IPS DF 6.9 (cell line): ENCODE measurements at regions not wholly inside any gene's neighbourhood (a gene's known extent, or its start where the extent isn't known, plus 50 kb on each side); places are given as distances from the start of the nearest gene placed in this dataset.

Experiments used
- DNase-seq: peaks from one replicate; pipeline ENCODE4 v3.0.0-alpha.2; 2013; ENCODE audit warnings: low read depth, low spot score
- H3K27ac ChIP-seq: one replicate; pipeline ENCODE4 v1.5.1; 2013; ENCODE audit warnings: low read length, control low read depth
- H3K27me3 ChIP-seq: 2 replicates; pipeline ENCODE4 v1.6.1; 2013; ENCODE audit warnings: mild to moderate bottlenecking, low read length; ENCODE audit not compliant: control insufficient read depth, insufficient read depth
- H3K36me3 ChIP-seq: 2 replicates; pipeline ENCODE4 v1.6.1; 2013; ENCODE audit warnings: low read length; ENCODE audit not compliant: control insufficient read depth, insufficient read depth
- H3K4me1 ChIP-seq: 2 replicates; pipeline ENCODE4 v1.6.1; 2013; ENCODE audit warnings: low read length; ENCODE audit not compliant: control insufficient read depth, insufficient read depth
- H3K4me3 ChIP-seq: 2 replicates; pipeline ENCODE4 v1.5.1; 2013; ENCODE audit warnings: mild to moderate bottlenecking, low read length
- H3K9me3 ChIP-seq: 2 replicates; pipeline ENCODE4 v1.6.1; 2013; ENCODE audit warnings: low read length, inconsistent platforms; ENCODE audit not compliant: control insufficient read depth, insufficient read depth
- WGBS: extraction: QIAGEN DNeasy Blood & Tissue Kit; methylation state at CpG from one replicate; pipeline ENCODE4 v1.1.7; 2013; ENCODE audit warnings: mixed read lengths, missing lambda C conversion rate; ENCODE audit not compliant: insufficient read length, insufficient coverage; 5-methylcytosine and 5-hydroxymethylcytosine counted together

- H3K4me3 ChIP-seq = no peak overlapping the region
- no CpG with 5 or more reads among the region's 13 CpGs for WGBS
- no peaks in the 10 kb centered on the region for H3K36me3 ChIP-seq
- H3K9me3 ChIP-seq = no peaks in the 10 kb centered on the region
- H3K27ac ChIP-seq = no peak overlapping the region
- H3K27me3 ChIP-seq = no peaks in the 10 kb centered on the region
- no peak for DNase-seq
- no peaks in the 10 kb centered on the region for H3K4me1 ChIP-seq
Observed at GRCh38 chr3:127062926-127063325, 80.0 kb downstream of the PLXNA1 start.

- Histone ChIP-seq H3K27me3 (no peaks in the 10 kb centered on the region), H3K4me3 (no peak overlapping the region), H3K36me3 (no peaks in the 10 kb centered on the region), H3K4me1 (no peaks in the 10 kb centered on the region), H3K27ac (no peak overlapping the region), H3K9me3 (no peaks in the 10 kb centered on the region)
- WGBS = no CpG with 5 or more reads among the region's 4 CpGs
- no peak for DNase-seq
Observed at GRCh38 chr3:127063916-127064315, 81.0 kb downstream of the PLXNA1 start.

- Histone ChIP-seq H3K4me1 (no peaks in the 10 kb centered on the region), H3K9me3 (no peaks in the 10 kb centered on the region), H3K27me3 (no peaks in the 10 kb centered on the region), H3K4me3 (no peak overlapping the region), H3K36me3 (no peaks in the 10 kb centered on the region), H3K27ac (no peak overlapping the region)
- no CpG with 5 or more reads among the region's 16 CpGs for WGBS
- DNase-seq = no peak
Observed at GRCh38 chr3:127064391-127065137, 81.6 kb downstream of the PLXNA1 start.

- H3K27ac ChIP-seq = no peak overlapping the region
- no peak overlapping the region for H3K4me3 ChIP-seq
- H3K27me3 ChIP-seq = no peaks in the 10 kb centered on the region
- H3K36me3 ChIP-seq = no peaks in the 10 kb centered on the region
- no CpG with 5 or more reads among the region's 5 CpGs for WGBS
- DNase-seq = no peak
- H3K4me1 ChIP-seq = no peaks in the 10 kb centered on the region; the same call in 1 of the 2 replicates
- H3K9me3 ChIP-seq = no peaks in the 10 kb centered on the region
Observed at GRCh38 chr3:127065138-127065427, 82.2 kb downstream of the PLXNA1 start.

- H3K36me3 ChIP-seq = no peaks in the 10 kb centered on the region
- no CpG with 5 or more reads among the region's 17 CpGs for WGBS
- DNase-seq = no peak
- no peaks in the 10 kb centered on the region; the same call in 1 of the 2 replicates for H3K4me1 ChIP-seq
- no peak overlapping the region for H3K27ac ChIP-seq
- no peaks in the 10 kb centered on the region for H3K9me3 ChIP-seq
- no peaks in the 10 kb centered on the region for H3K27me3 ChIP-seq
- no peak overlapping the region for H3K4me3 ChIP-seq
Observed at GRCh38 chr3:127065561-127066290, 82.8 kb downstream of the PLXNA1 start.

- no peak for DNase-seq
- Histone ChIP-seq H3K27ac (no peak overlapping the region), H3K36me3 (no peaks in the 10 kb centered on the region; the same call in 1 of the 2 replicates), H3K27me3 (no peaks in the 10 kb centered on the region), H3K4me1 (no peaks in the 10 kb centered on the region; the same call in 1 of the 2 replicates), H3K9me3 (no peaks in the 10 kb centered on the region), H3K4me3 (no peak overlapping the region)
Observed at GRCh38 chr3:127066635-127067034, 83.7 kb downstream of the PLXNA1 start.

GRCh38 chr3:127067116-127067910 is 84.4 kb downstream of the PLXNA1 start:
- H3K36me3 ChIP-seq = no peaks in the 10 kb centered on the region; the same call in 1 of the 2 replicates
- no peaks in the 10 kb centered on the region for H3K27me3 ChIP-seq
- H3K27ac ChIP-seq = no peak overlapping the region
- no peak overlapping the region for H3K4me3 ChIP-seq
- H3K9me3 ChIP-seq = no peaks in the 10 kb centered on the region
- no peaks in the 10 kb centered on the region; the same call in 1 of the 2 replicates for H3K4me1 ChIP-seq
- DNase-seq = no peak
- WGBS = no CpG with 5 or more reads among the region's 10 CpGs

- no peak for DNase-seq
- Histone ChIP-seq H3K27me3 (no peaks in the 10 kb centered on the region), H3K4me1 (no peaks in the 10 kb centered on the region; the same call in 1 of the 2 replicates), H3K4me3 (no peak overlapping the region), H3K36me3 (no peaks in the 10 kb centered on the region; the same call in 1 of the 2 replicates), H3K9me3 (no peaks in the 10 kb centered on the region), H3K27ac (no peak overlapping the region)
- WGBS = no CpG with 5 or more reads among the region's 15 CpGs
Observed at GRCh38 chr3:127068111-127068810, 85.3 kb downstream of the PLXNA1 start.

- H3K27ac ChIP-seq = no peak overlapping the region
- no peak for DNase-seq
- H3K9me3 ChIP-seq = no peaks in the 10 kb centered on the region
- no peak overlapping the region for H3K4me3 ChIP-seq
- no peaks in the 10 kb centered on the region; the same call in 1 of the 2 replicates for H3K4me1 ChIP-seq
- no peaks in the 10 kb centered on the region; the same call in 1 of the 2 replicates for H3K36me3 ChIP-seq
- no peaks in the 10 kb centered on the region for H3K27me3 ChIP-seq
- no CpG with 5 or more reads among the region's 9 CpGs for WGBS
Observed at GRCh38 chr3:127068871-127069270, 86.0 kb downstream of the PLXNA1 start.
